SU-DHL-6 (cell line): ENCODE measurements at regions not wholly inside any gene's neighbourhood (a gene's known extent, or its start where the extent isn't known, plus 50 kb on each side); places are given as distances from the start of the nearest gene placed in this dataset.

Experiments
- EZH2phosphoT487 ChIP-seq: fragments of 200-600 bp; sonication (generic), shearing (Covaris generic); conservative IDR thresholded peaks from 2 replicates; pipeline ENCODE4 v1.6.1; 2018; ENCODE audit warnings: mild to moderate bottlenecking, antibody characterized with exemption, low read length, moderate library complexity, mixed read lengths
- TF ChIP-seq, protein P1 (sequence below): fragments of 200-600 bp; sonication (generic); IDR thresholded peaks from one replicate; pipeline ENCODE4 v1.5.1; 2017; ENCODE audit warnings: antibody characterized with exemption, mild to moderate bottlenecking, low read length, moderate library complexity; ENCODE audit not compliant: insufficient read depth, poor library complexity, severe bottlenecking

DNA sequence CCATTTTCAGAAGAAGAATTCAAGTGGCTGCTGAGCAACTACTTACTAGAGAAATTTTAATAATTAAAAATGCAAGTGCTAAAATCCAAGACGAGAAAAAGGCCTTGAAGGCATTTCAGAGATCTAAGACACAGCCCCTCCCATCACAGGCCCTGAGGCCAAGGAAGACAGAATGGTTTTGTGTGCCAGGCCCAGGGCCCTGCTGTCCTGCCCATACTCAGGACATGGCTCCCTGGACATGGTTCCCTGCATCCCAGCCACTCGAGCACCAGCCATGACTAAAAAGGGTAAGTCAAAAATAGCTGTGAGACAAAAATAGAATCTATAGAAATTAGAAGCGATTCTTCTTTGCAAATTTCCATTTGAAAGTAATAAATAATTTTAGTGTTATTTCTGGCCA lies 364.9 kb downstream of the COL12A1 start:
- TF ChIP-seq EZH2phosphoT487, result no peak
- TF ChIP-seq, protein P1, sequence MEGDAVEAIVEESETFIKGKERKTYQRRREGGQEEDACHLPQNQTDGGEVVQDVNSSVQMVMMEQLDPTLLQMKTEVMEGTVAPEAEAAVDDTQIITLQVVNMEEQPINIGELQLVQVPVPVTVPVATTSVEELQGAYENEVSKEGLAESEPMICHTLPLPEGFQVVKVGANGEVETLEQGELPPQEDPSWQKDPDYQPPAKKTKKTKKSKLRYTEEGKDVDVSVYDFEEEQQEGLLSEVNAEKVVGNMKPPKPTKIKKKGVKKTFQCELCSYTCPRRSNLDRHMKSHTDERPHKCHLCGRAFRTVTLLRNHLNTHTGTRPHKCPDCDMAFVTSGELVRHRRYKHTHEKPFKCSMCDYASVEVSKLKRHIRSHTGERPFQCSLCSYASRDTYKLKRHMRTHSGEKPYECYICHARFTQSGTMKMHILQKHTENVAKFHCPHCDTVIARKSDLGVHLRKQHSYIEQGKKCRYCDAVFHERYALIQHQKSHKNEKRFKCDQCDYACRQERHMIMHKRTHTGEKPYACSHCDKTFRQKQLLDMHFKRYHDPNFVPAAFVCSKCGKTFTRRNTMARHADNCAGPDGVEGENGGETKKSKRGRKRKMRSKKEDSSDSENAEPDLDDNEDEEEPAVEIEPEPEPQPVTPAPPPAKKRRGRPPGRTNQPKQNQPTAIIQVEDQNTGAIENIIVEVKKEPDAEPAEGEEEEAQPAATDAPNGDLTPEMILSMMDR, result no peak
